ENCODE measurements at regions not wholly inside any gene's neighbourhood (a gene's known extent, or its start where the extent isn't known, plus 50 kb on each side); places are given as distances from the start of the nearest gene placed in this dataset.

GRCh38 chr17:71713846-71714245 lies 407.0 kb upstream of the SOX9 start:
- ChIA-PET CTCF (no interaction called here), POLR2A (no interaction called here)
- 58% methylated on average over 3 of the region's 3 CpGs for WGBS (ENCODE audit: missing lambda C conversion rate)

GRCh38 chr17:71724339-71724738 lies 396.5 kb upstream of the SOX9 start:
- Histone ChIP-seq H3K9me3 (no peaks in the 10 kb centered on the region), H3K27ac (no peak overlapping the region), H3K4me3 (no peak overlapping the region), H3K4me2 (no peak overlapping the region), H3K4me1 (no peaks in the 10 kb centered on the region)
- ATAC-seq (no peak), FAIRE-seq (no peak), DNase-seq (ENCODE audit: low read depth in 1 of 2, low spot score in 1 of 2) (no peak)
- POLR2A ChIA-PET = no interaction called here
- 46% methylated on average over 2 of the region's 2 CpGs for WGBS (ENCODE audit: missing lambda C conversion rate)
- CTCF ChIA-PET = interaction anchor here (0.6 kb wide), 1 partner anchor 49 kb away, joined by 3 read pairs; no protein-coding TSS in a partner anchor
- TF ChIP-seq, protein P1, sequence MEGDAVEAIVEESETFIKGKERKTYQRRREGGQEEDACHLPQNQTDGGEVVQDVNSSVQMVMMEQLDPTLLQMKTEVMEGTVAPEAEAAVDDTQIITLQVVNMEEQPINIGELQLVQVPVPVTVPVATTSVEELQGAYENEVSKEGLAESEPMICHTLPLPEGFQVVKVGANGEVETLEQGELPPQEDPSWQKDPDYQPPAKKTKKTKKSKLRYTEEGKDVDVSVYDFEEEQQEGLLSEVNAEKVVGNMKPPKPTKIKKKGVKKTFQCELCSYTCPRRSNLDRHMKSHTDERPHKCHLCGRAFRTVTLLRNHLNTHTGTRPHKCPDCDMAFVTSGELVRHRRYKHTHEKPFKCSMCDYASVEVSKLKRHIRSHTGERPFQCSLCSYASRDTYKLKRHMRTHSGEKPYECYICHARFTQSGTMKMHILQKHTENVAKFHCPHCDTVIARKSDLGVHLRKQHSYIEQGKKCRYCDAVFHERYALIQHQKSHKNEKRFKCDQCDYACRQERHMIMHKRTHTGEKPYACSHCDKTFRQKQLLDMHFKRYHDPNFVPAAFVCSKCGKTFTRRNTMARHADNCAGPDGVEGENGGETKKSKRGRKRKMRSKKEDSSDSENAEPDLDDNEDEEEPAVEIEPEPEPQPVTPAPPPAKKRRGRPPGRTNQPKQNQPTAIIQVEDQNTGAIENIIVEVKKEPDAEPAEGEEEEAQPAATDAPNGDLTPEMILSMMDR (IDR thresholded peaks at IDR 0.05) = no peak
- TF ChIP-seq CHD4 (IDR thresholded peaks at IDR 0.05; ENCODE audit: borderline replicate concordance) (no peak), CHD2 (IDR thresholded peaks at IDR 0.05; ENCODE audit: low read length, partially characterized antibody) (no peak), JUN (IDR thresholded peaks at IDR 0.05) (no peak), NFE2L2 (conservative IDR thresholded peaks at IDR 0.05; ENCODE audit: low read length) (no peak), ZNF302 (CRISPR knock-in tag; IDR thresholded peaks at IDR 0.05) (no peak), ELK1 (IDR thresholded peaks at IDR 0.05; ENCODE audit: low read depth, low read length) (no peak), REST (IDR thresholded peaks at IDR 0.05) (no peak), HES2 (IDR thresholded peaks at IDR 0.05) (no peak), RCOR1 (IDR thresholded peaks at IDR 0.05; ENCODE audit: low read depth, low read length) (no peak), ZC3H11A (IDR thresholded peaks at IDR 0.05) (no peak), HMGXB4 (CRISPR knock-in tag; IDR thresholded peaks at IDR 0.05; ENCODE audit: borderline replicate concordance) (no peak), E2F6 (IDR thresholded peaks at IDR 0.05; ENCODE audit: borderline replicate concordance, low read depth) (no peak), HOXB13 (CRISPR knock-in tag; IDR thresholded peaks at IDR 0.05; ENCODE audit: low read depth) (no peak)

More at GRCh38 chr17:71713846-71714245, 407.0 kb upstream of the SOX9 start:
- no peak overlapping the region for H3K27ac ChIP-seq
- no peak for TF ChIP-seq JUNB (IDR thresholded peaks at IDR 0.05)
- no peak for TF ChIP-seq KDM1A (IDR thresholded peaks at IDR 0.05; ENCODE audit: low read depth)
- peak; percentile 56 for TF ChIP-seq MAFK (IDR thresholded peaks at IDR 0.05; ENCODE audit: partially characterized antibody)
- TF ChIP-seq RCOR1 (IDR thresholded peaks at IDR 0.05; ENCODE audit: low read depth, low read length) = no peak
- TF ChIP-seq FOSL2 (IDR thresholded peaks at IDR 0.05) = no peak
- TF ChIP-seq FOSL2 (CRISPR knock-in tag; IDR thresholded peaks at IDR 0.05) = no peak
- no peak for TF ChIP-seq GATA3 (IDR thresholded peaks at IDR 0.05; ENCODE audit: borderline replicate concordance)
- no peak for TF ChIP-seq MYC (IDR thresholded peaks at IDR 0.05; ENCODE audit: borderline replicate concordance, low read length)
- no peaks in the 10 kb centered on the region for H3K4me1 ChIP-seq
- no peak overlapping the region for H3K4me2 ChIP-seq
- no peak for FAIRE-seq
- ATAC-seq = no peak
- no peak overlapping the region for H3K4me3 ChIP-seq
- H3K9me3 ChIP-seq = no peaks in the 10 kb centered on the region
- no peak for DNase-seq (ENCODE audit: low read depth in 1 of 2, low spot score in 1 of 2)
